ENCODE measurements at regions not wholly inside any gene's neighbourhood (a gene's known extent, or its start where the extent isn't known, plus 50 kb on each side); places are given as distances from the start of the nearest gene placed in this dataset.

DNA sequence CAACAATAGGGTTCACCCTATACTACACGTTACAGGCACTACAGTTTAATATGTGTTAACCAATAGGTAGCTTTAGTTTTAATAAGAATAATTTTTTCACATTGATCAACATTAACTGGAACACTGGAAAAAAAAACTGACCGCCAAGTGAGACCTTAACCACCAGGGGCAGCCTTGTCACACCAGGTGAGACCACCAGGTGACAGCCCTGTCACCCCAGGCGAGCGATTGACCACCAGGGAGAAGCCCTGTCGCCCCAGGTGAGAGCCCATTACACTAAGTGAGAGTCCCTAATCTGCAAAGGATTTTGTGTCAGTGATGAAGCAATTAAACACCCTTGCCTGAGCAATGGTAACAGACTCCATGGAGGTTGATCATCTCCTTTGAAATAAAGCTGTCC lies 75.4 kb upstream of the SYK start:
- no peak overlapping the region for H3K4me3 ChIP-seq (ENCODE audit: low read length)
- no peaks in the 10 kb centered on the region for H3K9me3 ChIP-seq (replicated peaks; ENCODE audit: insufficient read depth, low read length)
- H3K27ac ChIP-seq (ENCODE audit: low read length): no peak overlapping the region

DNA sequence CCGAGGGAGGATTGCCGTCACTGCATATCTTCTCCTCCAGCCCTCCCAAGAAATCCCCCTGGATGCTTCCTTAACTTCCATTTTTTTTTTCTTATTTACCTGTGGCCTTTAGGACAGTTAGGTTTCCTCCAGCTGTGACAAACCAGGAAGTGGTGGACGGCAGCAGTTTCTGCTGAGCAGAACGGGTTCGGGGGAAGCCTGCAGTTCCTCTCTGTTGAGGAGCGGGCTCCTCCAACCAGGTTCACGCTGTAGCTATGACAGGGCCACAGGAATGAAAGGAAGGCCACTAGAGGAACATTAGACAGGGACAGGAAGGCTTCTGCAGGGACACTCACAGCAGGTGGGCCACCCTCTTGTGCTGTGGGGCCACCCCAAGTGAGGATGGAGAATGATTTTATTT lies 76.7 kb upstream of the SYK start:
- Histone ChIP-seq H3K27ac (ENCODE audit: low read length) (no peak overlapping the region), H3K9me2 (replicated peaks; ENCODE audit: insufficient read depth, low read length) (no peaks in the 10 kb centered on the region), H3K4me3 (ENCODE audit: low read length) (no peak overlapping the region), H3K4me2 (ENCODE audit: low read depth, low read length) (no peak overlapping the region), H3K9me3 (replicated peaks; ENCODE audit: insufficient read depth, low read length) (no peaks in the 10 kb centered on the region), H3K4me1 (ENCODE audit: low read length) (peaks cover 14% of the 10 kb centered on the region), H3K36me3 (replicated peaks; ENCODE audit: insufficient read depth, low read length) (no peaks in the 10 kb centered on the region), H3K79me2 (ENCODE audit: low read length) (no peaks in the 10 kb centered on the region), H2AFZ (ENCODE audit: low read length) (no peak overlapping the region), H3F3A (ENCODE audit: insufficient read depth, low read length) (no peaks in the 10 kb centered on the region), H3K9ac (ENCODE audit: low read length) (no peak overlapping the region), H3K27me3 (replicated peaks; ENCODE audit: insufficient read depth, low read length) (no peaks in the 10 kb centered on the region), H4K20me1 (ENCODE audit: insufficient read depth, low read length) (no peaks in the 10 kb centered on the region)
- DNase-seq: no peak
- TF ChIP-seq EZH2phosphoT487 (IDR thresholded peaks at IDR 0.05; ENCODE audit: low read length) (no peak), EZH2 (optimal IDR thresholded peaks at IDR 0.05; ENCODE audit: low read depth, low read length) (no peak)
- TF ChIP-seq, protein P1, sequence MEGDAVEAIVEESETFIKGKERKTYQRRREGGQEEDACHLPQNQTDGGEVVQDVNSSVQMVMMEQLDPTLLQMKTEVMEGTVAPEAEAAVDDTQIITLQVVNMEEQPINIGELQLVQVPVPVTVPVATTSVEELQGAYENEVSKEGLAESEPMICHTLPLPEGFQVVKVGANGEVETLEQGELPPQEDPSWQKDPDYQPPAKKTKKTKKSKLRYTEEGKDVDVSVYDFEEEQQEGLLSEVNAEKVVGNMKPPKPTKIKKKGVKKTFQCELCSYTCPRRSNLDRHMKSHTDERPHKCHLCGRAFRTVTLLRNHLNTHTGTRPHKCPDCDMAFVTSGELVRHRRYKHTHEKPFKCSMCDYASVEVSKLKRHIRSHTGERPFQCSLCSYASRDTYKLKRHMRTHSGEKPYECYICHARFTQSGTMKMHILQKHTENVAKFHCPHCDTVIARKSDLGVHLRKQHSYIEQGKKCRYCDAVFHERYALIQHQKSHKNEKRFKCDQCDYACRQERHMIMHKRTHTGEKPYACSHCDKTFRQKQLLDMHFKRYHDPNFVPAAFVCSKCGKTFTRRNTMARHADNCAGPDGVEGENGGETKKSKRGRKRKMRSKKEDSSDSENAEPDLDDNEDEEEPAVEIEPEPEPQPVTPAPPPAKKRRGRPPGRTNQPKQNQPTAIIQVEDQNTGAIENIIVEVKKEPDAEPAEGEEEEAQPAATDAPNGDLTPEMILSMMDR (IDR thresholded peaks at IDR 0.05; ENCODE audit: low read length): no peak

More for the DNA sequence above, 75.4 kb upstream of the SYK start:
- no peaks in the 10 kb centered on the region for H3F3A ChIP-seq (ENCODE audit: insufficient read depth, low read length)
- no peaks in the 10 kb centered on the region for H3K9me2 ChIP-seq (replicated peaks; ENCODE audit: insufficient read depth, low read length)
- no peaks in the 10 kb centered on the region for H4K20me1 ChIP-seq (ENCODE audit: insufficient read depth, low read length)
- H3K9ac ChIP-seq (ENCODE audit: low read length): no peak overlapping the region
- H3K4me1 ChIP-seq (ENCODE audit: low read length): peaks cover 14% of the 10 kb centered on the region
- no peaks in the 10 kb centered on the region for H3K79me2 ChIP-seq (ENCODE audit: low read length)
- H3K36me3 ChIP-seq (replicated peaks; ENCODE audit: insufficient read depth, low read length): no peaks in the 10 kb centered on the region
- no peak for DNase-seq
- H2AFZ ChIP-seq (ENCODE audit: low read length): no peak overlapping the region
- no peaks in the 10 kb centered on the region for H3K27me3 ChIP-seq (replicated peaks; ENCODE audit: insufficient read depth, low read length)
- peak overlapping the region; percentile 18; the same call in 1 of the 2 replicates for H3K4me2 ChIP-seq (ENCODE audit: low read depth, low read length)
- TF ChIP-seq EZH2 (optimal IDR thresholded peaks at IDR 0.05; ENCODE audit: low read depth, low read length): no peak
- TF ChIP-seq, protein P1 (IDR thresholded peaks at IDR 0.05; ENCODE audit: low read length): peak; percentile 40

DNA sequence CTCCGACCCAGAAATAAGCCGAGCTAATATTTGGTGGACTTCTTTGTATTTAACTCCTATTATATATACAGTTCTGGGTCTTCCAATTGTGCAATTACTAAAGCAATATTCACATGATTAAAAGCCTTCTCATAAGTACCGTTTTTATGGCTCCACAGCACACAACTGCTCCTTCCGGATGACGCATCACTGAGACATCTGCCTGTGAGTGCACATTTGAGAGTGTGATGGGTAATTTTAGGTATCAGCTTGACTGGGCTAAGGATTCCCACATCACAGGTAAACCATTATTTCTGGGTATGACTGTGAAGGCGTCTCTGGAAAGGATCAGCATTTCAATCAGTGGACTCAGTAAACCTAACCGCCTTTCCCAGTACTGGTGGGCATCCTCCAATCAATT lies 77.5 kb upstream of the SYK start:
- Histone ChIP-seq H2AFZ (ENCODE audit: low read length) (0 out of 2 replicates have a peak overlapping the region, but pooled peaks have one; percentile 10), H3K4me3 (ENCODE audit: low read length) (no peak overlapping the region), H3K9ac (ENCODE audit: low read length) (no peak overlapping the region), H3K9me2 (replicated peaks; ENCODE audit: insufficient read depth, low read length) (no peaks in the 10 kb centered on the region), H3K27ac (ENCODE audit: low read length) (no peak overlapping the region), H3K4me1 (ENCODE audit: low read length) (peaks cover 14% of the 10 kb centered on the region), H3K4me2 (ENCODE audit: low read depth, low read length) (no peak overlapping the region), H3K36me3 (replicated peaks; ENCODE audit: insufficient read depth, low read length) (no peaks in the 10 kb centered on the region), H4K20me1 (ENCODE audit: insufficient read depth, low read length) (no peaks in the 10 kb centered on the region), H3K9me3 (replicated peaks; ENCODE audit: insufficient read depth, low read length) (no peaks in the 10 kb centered on the region), H3K27me3 (replicated peaks; ENCODE audit: insufficient read depth, low read length) (no peaks in the 10 kb centered on the region), H3K79me2 (ENCODE audit: low read length) (no peaks in the 10 kb centered on the region), H3F3A (ENCODE audit: insufficient read depth, low read length) (no peaks in the 10 kb centered on the region)
- no peak for DNase-seq
- TF ChIP-seq, protein P1 (IDR thresholded peaks at IDR 0.05; ENCODE audit: low read length): no peak
- TF ChIP-seq EZH2phosphoT487 (IDR thresholded peaks at IDR 0.05; ENCODE audit: low read length) (no peak), EZH2 (optimal IDR thresholded peaks at IDR 0.05; ENCODE audit: low read depth, low read length) (no peak)

All from MM.1S (cell line).